ENCODE measurements at regions not wholly inside any gene's neighbourhood (a gene's known extent, or its start where the extent isn't known, plus 50 kb on each side); places are given as distances from the start of the nearest gene placed in this dataset.

GRCh38 chr7:46178661-46179060 is 257.6 kb upstream of the IGFBP3 start:
- Histone ChIP-seq H2AK5ac (ENCODE audit: low read depth, low read length) (no peak overlapping the region), H2BK15ac (ENCODE audit: low read length) (no peak overlapping the region), H2BK20ac (ENCODE audit: low read length) (no peak overlapping the region), H3K9me3 (ENCODE audit: insufficient read depth in 2 of 2, low read depth in 1 of 2, low read length in 1 of 2) (no peaks in the 10 kb centered on the region), H3K14ac (ENCODE audit: insufficient read length) (no peak overlapping the region), H3K79me1 (ENCODE audit: low read depth, low read length) (no peaks in the 10 kb centered on the region), H3K4me1 (replicated peaks in 1 of 4; ENCODE audit: control insufficient read depth in 3 of 4, insufficient read depth in 4 of 4, low read length in 3 of 4) (no peaks in the 10 kb centered on the region), H3K23me2 (ENCODE audit: low read depth, low read length) (no peaks in the 10 kb centered on the region), H4K5ac (ENCODE audit: insufficient read length, low read depth, low read length) (no peak overlapping the region), H3K23ac (ENCODE audit: insufficient read length) (no peak overlapping the region), H3K79me2 (ENCODE audit: control insufficient read depth in 1 of 2, insufficient read depth in 2 of 2, low read length in 2 of 2) (no peaks in the 10 kb centered on the region), H4K20me1 (replicated peaks in 1 of 2; ENCODE audit: control insufficient read depth in 1 of 2, insufficient read depth in 2 of 2, low read length in 2 of 2) (no peaks in the 10 kb centered on the region), H3K36me3 (ENCODE audit: control insufficient read depth in 2 of 4, insufficient read depth in 4 of 4, low read length in 3 of 4) (no peaks in the 10 kb centered on the region), H2BK12ac (ENCODE audit: low read depth, low read length) (no peak overlapping the region), H3K4ac (replicated peaks; ENCODE audit: insufficient read length, low read depth, low read length) (no peak overlapping the region), H3K18ac (ENCODE audit: extremely low read depth, low read length) (no peak overlapping the region), H3K4me2 (ENCODE audit: insufficient read depth in 1 of 2, low read depth in 2 of 2, low read length in 2 of 2) (no peak overlapping the region), H4K91ac (replicated peaks; ENCODE audit: insufficient read length, low read length) (no peak overlapping the region), H2BK120ac (replicated peaks; ENCODE audit: low read depth, low read length) (no peak overlapping the region), H2BK5ac (ENCODE audit: low read depth, low read length) (no peak overlapping the region), H3K56ac (replicated peaks; ENCODE audit: insufficient read length, low read depth, low read length) (no peak overlapping the region), H2AFZ (ENCODE audit: low read length) (no peak overlapping the region), H3K27me3 (replicated peaks in 1 of 4; ENCODE audit: control insufficient read depth in 3 of 4, extremely low read depth in 1 of 4, insufficient read depth in 3 of 4, low read length in 3 of 4) (no peaks in the 10 kb centered on the region), H3K9ac (replicated peaks in 1 of 4; ENCODE audit: extremely low read depth in 1 of 4, low read depth in 3 of 4, low read length in 3 of 4) (no peak overlapping the region), H3K4me3 (ENCODE audit: extremely low read depth in 1 of 4, insufficient read depth in 2 of 4, low read depth in 3 of 4, low read length in 4 of 4) (no peak overlapping the region), H4K8ac (ENCODE audit: extremely low read depth, insufficient read depth, low read length) (no peak overlapping the region), H3K27ac (ENCODE audit: low read depth, low read length) (no peak overlapping the region)
- no peak for TF ChIP-seq ATF3 (IDR thresholded peaks at IDR 0.05; ENCODE audit: insufficient read depth, low read depth, low read length)
- TF ChIP-seq POU5F1 (IDR thresholded peaks at IDR 0.05; ENCODE audit: low read depth, low read length), result no peak
- no peak for TF ChIP-seq NANOG (IDR thresholded peaks at IDR 0.05; ENCODE audit: insufficient read depth, low read depth, low read length, poor library complexity, severe bottlenecking)
- no peak for TF ChIP-seq KDM1A (IDR thresholded peaks at IDR 0.05; ENCODE audit: borderline replicate concordance, low read length)
- TF ChIP-seq SIX5 (IDR thresholded peaks at IDR 0.05; ENCODE audit: low read depth, low read length), result no peak
- no peak for TF ChIP-seq EP300 (IDR thresholded peaks at IDR 0.05; ENCODE audit: borderline replicate concordance in 1 of 2, low read depth in 2 of 2, low read length in 2 of 2)
- no peak for TF ChIP-seq MAFK (IDR thresholded peaks at IDR 0.05; ENCODE audit: low read depth, low read length)
- TF ChIP-seq SRF (IDR thresholded peaks at IDR 0.05; ENCODE audit: low read depth, low read length), result no peak
- peak in 1 of 2 experiments; percentile 19 for DNase-seq (ENCODE audit: low read depth in 1 of 2, low spot score in 2 of 2)
- CTCF ChIA-PET (ENCODE audit: partially characterized antibody), result no interaction called here
- no peak for FAIRE-seq
- POLR2A ChIA-PET (ENCODE audit: partially characterized antibody), result no interaction called here

Data from H1 (cell line).